ENCODE measurements at regions not wholly inside any gene's neighbourhood (a gene's known extent, or its start where the extent isn't known, plus 50 kb on each side); places are given as distances from the start of the nearest gene placed in this dataset.

DNA sequence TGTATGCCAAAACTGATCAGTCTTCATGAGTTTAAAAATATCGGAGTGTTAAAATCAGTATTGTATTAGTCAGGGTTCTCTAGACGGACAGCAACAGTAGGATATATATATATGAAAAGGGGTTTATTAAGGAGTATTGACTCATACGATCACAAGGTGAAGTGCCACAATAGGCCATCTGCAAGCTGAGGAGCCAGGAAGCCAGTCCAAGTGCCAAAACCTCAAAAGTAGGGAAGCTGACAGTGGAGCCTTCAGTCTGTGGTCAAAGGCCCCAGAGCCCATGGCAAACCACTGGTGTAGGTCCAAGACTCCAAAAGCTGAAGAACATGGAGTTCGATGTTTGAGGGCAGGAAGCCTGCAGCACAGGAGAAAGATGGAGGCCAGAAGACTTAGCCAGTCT is 391.0 kb upstream of the CADM2 start:
- TF ChIP-seq, protein P1, sequence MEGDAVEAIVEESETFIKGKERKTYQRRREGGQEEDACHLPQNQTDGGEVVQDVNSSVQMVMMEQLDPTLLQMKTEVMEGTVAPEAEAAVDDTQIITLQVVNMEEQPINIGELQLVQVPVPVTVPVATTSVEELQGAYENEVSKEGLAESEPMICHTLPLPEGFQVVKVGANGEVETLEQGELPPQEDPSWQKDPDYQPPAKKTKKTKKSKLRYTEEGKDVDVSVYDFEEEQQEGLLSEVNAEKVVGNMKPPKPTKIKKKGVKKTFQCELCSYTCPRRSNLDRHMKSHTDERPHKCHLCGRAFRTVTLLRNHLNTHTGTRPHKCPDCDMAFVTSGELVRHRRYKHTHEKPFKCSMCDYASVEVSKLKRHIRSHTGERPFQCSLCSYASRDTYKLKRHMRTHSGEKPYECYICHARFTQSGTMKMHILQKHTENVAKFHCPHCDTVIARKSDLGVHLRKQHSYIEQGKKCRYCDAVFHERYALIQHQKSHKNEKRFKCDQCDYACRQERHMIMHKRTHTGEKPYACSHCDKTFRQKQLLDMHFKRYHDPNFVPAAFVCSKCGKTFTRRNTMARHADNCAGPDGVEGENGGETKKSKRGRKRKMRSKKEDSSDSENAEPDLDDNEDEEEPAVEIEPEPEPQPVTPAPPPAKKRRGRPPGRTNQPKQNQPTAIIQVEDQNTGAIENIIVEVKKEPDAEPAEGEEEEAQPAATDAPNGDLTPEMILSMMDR (IDR thresholded peaks at IDR 0.05; ENCODE audit: borderline replicate concordance, extremely low read depth, low read length, poor library complexity, severe bottlenecking) = no peak
- TF ChIP-seq EZH2 (IDR thresholded peaks at IDR 0.05; ENCODE audit: borderline replicate concordance, low read depth, low read length, severe bottlenecking) = no peak
